ENCODE measurements at regions not wholly inside any gene's neighbourhood (a gene's known extent, or its start where the extent isn't known, plus 50 kb on each side); places are given as distances from the start of the nearest gene placed in this dataset.

- TF ChIP-seq POGK (CRISPR knock-in tag; conservative IDR thresholded peaks at IDR 0.05) (no peak), ELF1 (CRISPR knock-in tag; IDR thresholded peaks at IDR 0.05) (no peak), ZNF260 (CRISPR knock-in tag; IDR thresholded peaks at IDR 0.05; ENCODE audit: borderline replicate concordance, low read depth) (no peak)
- TF ChIP-seq, protein P1, sequence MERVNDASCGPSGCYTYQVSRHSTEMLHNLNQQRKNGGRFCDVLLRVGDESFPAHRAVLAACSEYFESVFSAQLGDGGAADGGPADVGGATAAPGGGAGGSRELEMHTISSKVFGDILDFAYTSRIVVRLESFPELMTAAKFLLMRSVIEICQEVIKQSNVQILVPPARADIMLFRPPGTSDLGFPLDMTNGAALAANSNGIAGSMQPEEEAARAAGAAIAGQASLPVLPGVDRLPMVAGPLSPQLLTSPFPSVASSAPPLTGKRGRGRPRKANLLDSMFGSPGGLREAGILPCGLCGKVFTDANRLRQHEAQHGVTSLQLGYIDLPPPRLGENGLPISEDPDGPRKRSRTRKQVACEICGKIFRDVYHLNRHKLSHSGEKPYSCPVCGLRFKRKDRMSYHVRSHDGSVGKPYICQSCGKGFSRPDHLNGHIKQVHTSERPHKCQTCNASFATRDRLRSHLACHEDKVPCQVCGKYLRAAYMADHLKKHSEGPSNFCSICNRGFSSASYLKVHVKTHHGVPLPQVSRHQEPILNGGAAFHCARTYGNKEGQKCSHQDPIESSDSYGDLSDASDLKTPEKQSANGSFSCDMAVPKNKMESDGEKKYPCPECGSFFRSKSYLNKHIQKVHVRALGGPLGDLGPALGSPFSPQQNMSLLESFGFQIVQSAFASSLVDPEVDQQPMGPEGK (CRISPR knock-in tag; IDR thresholded peaks at IDR 0.05): no peak
Measured at GRCh38 chr16:79466111-79466510, 134.4 kb downstream of the MAF start (continued).

DNA sequence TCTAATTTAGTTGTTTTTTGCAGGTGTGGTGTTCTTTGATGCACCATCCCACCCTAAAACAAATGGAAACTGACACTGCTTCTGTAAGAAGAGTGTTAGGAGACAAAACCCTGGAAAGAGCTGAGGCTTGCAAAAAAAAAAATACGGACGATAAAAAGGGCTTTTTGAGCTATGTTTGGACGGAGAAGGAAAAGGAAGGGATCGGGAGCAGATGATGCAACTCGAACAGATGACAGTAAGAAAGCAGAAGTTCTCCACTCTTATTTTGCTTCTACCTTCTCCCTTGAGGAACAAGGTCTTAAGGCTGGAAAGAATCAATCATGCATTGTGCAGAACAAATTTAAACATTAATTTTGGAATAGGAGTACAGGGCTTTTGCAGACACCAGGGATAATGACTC is 136.7 kb downstream of the MAF start:
- in situ Hi-C loops (cut with HindIII; ENCODE audit: extremely low pct_ligation_motif_present, low pct_unique_long_range_greater_than_20kb): no loop called here
- intact Hi-C loops (cut with micrococcal nuclease; ENCODE audit: unreplicated experiment): no loop called here
- Histone ChIP-seq H3K27ac (ENCODE audit: extremely low read length, insufficient read depth, low read length) (no peak overlapping the region), H3K4me2 (ENCODE audit: low read depth, low read length) (no peak overlapping the region), H3K9me3 (ENCODE audit: low read length) (no peaks in the 10 kb centered on the region), H2AFZ (ENCODE audit: low read length) (no peak overlapping the region), H3K4me3 (replicated peaks in 1 of 3; ENCODE audit: insufficient read depth in 1 of 3, low read depth in 2 of 3, low read length in 3 of 3) (no peak overlapping the region), H3K79me2 (ENCODE audit: insufficient read depth, low read length) (no peaks in the 10 kb centered on the region), H3K9ac (ENCODE audit: insufficient read depth, low read depth, low read length) (no peak overlapping the region), H4K20me1 (ENCODE audit: insufficient read depth, low read length) (no peaks in the 10 kb centered on the region), H3K27me3 (ENCODE audit: control insufficient read depth in 1 of 2, insufficient read depth in 2 of 2, low read length in 2 of 2) (no peaks in the 10 kb centered on the region), H3K4me1 (ENCODE audit: insufficient read depth, low read length) (no peaks in the 10 kb centered on the region), H3K36me3 (replicated peaks in 1 of 2; ENCODE audit: control insufficient read depth in 1 of 2, insufficient read depth in 2 of 2, low read length in 2 of 2) (no peaks in the 10 kb centered on the region)
- BruUV-seq (replicated peaks): no TSS peak
- ATAC-seq: no peak
- DNase-seq (ENCODE audit: low spot score): no peak
- TF ChIP-seq MAFK (conservative IDR thresholded peaks at IDR 0.05 in 1 of 2, IDR thresholded peaks at IDR 0.05 in 1 of 2; ENCODE audit: low read length in 2 of 2): 0 out of 4 replicates have a peak, but pooled peaks of 1 of the 2 experiments have one; percentile 22
- TF ChIP-seq, protein P2, sequence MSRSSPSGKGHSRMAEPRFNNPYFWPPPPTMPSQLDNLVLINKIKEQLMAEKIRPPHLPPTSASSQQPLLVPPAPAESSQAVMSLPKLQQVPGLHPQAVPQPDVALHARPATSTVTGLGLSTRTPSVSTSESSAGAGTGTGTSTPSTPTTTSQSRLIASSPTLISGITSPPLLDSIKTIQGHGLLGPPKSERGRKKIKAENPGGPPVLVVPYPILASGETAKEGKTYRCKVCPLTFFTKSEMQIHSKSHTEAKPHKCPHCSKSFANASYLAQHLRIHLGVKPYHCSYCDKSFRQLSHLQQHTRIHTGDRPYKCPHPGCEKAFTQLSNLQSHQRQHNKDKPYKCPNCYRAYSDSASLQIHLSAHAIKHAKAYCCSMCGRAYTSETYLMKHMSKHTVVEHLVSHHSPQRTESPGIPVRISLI (CRISPR knock-in tag; IDR thresholded peaks at IDR 0.05; ENCODE audit: borderline replicate concordance): no peak
- POLR2A ChIA-PET: no interaction called here
- 31% methylated on average over 5 of the region's 5 CpGs for WGBS (ENCODE audit: low lambda C conversion rate)
- CTCF ChIA-PET (ENCODE audit: low intra/inter-chr PET ratio, low total read pairs): no interaction called here
- FAIRE-seq: no peak
